NB4 (cell line): ENCODE measurements at regions not wholly inside any gene's neighbourhood (a gene's known extent, or its start where the extent isn't known, plus 50 kb on each side); places are given as distances from the start of the nearest gene placed in this dataset.

Experiments used
- DNase-seq: peaks from one replicate; pipeline ENCODE4 v3.0.0; 2010; ENCODE audit warnings: low read depth
- H3K4me3 ChIP-seq: one replicate; pipeline ENCODE4 v1.5.1; 2011; ENCODE audit warnings: mild to moderate bottlenecking, low read depth, low read length, moderate library complexity
- CTCF ChIP-seq: IDR thresholded peaks from one replicate; pipeline ENCODE4 v1.5.1; 2012; ENCODE audit warnings: low read depth, low read length
- MAX ChIP-seq: IDR thresholded peaks from 2 replicates; pipeline ENCODE4 v1.6.1; 2011; ENCODE audit warnings: low read depth, low read length
- MYC ChIP-seq: IDR thresholded peaks from 2 replicates; pipeline ENCODE4 v1.6.1; 2011; ENCODE audit warnings: low read depth, low read length
- POLR2A ChIP-seq: IDR thresholded peaks from 2 replicates; pipeline ENCODE4 v1.6.1; 2011; ENCODE audit warnings: mild to moderate bottlenecking; ENCODE audit not compliant: insufficient read length; ENCODE audit errors: extremely low read depth

GRCh38 chr9:4933861-4934260 is 51.2 kb upstream of the JAK2 start:
- no peak for DNase-seq
- TF ChIP-seq POLR2A = no peak
- TF ChIP-seq MAX = no peak
- TF ChIP-seq CTCF = no peak
- TF ChIP-seq MYC = no peak

DNA sequence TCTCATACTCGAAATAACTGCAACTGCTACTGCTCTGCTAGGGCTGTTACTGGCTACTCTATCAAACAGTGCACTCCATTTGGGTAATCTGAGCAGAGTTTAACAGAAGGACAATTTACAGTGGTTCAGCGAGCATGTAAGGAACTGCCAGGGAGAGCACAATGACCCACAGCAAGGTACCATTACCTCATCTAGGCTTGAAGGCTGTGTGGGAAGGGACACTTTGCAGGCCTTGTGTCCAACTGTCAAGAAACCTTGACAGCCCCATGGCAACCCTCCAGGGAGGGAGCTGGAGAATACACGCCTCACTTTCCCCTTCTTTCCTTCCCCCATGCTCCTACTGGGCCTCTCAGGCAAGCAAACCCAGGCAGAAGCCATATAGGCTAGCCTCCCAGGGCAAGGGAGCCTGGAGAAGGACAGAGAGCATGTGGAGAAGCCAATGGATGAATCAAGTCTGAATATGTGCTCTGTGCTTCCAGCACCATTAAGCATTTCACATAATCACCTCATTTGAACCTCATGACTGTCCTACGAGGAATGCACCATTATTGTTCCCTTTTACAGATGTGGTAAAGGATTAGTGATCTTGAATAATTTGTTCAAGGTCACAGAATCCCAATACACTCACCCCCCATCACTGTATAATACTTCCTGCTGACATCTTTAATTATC is 49.9 kb upstream of the JAK2 start:
- TF ChIP-seq POLR2A (no peak), CTCF (no peak)
- H3K4me3 ChIP-seq = no peak overlapping the region
- no peak for DNase-seq

More at GRCh38 chr9:4933861-4934260, 51.2 kb upstream of the JAK2 start:
- H3K4me3 ChIP-seq = no peak overlapping the region
